BJ (cell line): ENCODE measurements at regions not wholly inside any gene's neighbourhood (a gene's known extent, or its start where the extent isn't known, plus 50 kb on each side); places are given as distances from the start of the nearest gene placed in this dataset.

Experiments used
- CTCF ChIA-PET: fragments of 350-600 bp; formaldehyde crosslinking; extraction: SDS; loops from one replicate; lab custom pipeline; 2021; ENCODE audit warnings: antibody characterized with exemption, inconsistent platforms; lab: Yijun Ruan, JAX
- POLR2A ChIA-PET: fragments of 300-600 bp; sonication (Branson Sonifier 250); formaldehyde crosslinking; extraction: SDS; loops from one replicate; lab custom pipeline; 2021; ENCODE audit warnings: antibody characterized with exemption; lab: Charles Lee
- DNase-seq: peaks from one replicate; pipeline ENCODE4 v3.0.0-alpha.2; 2011; ENCODE audit warnings: low read depth
- H3K27me3 ChIP-seq: 2 replicates; pipeline ENCODE4 v1.6.0; 2011; ENCODE audit warnings: low read length; ENCODE audit not compliant: control insufficient read depth, insufficient read depth
- H3K36me3 ChIP-seq: 2 replicates; pipeline ENCODE4 v1.5.1; 2011; ENCODE audit warnings: low read length; ENCODE audit not compliant: control insufficient read depth, insufficient read depth
- H3K4me3 ChIP-seq: 2 replicates; pipeline ENCODE4 v1.5.1; 2011; ENCODE audit warnings: low read depth, mild to moderate bottlenecking, control low read depth, low read length
- CTCF ChIP-seq: IDR thresholded peaks from 2 replicates; pipeline ENCODE4 v1.5.1; 2011; ENCODE audit warnings: low read depth, mild to moderate bottlenecking, control low read depth, inconsistent platforms, low read length, moderate library complexity; ENCODE audit not compliant: insufficient read depth

- CTCF ChIA-PET = no interaction called here
- Histone ChIP-seq H3K4me3 (no peak overlapping the region), H3K27me3 (peaks cover 2% of the 10 kb centered on the region; the same call in 1 of the 2 replicates), H3K36me3 (no peaks in the 10 kb centered on the region)
- POLR2A ChIA-PET = no interaction called here
- TF ChIP-seq CTCF = no peak
- no peak for DNase-seq
These were observed 82.6 kb downstream of the IRX3 start for GRCh38 chr16:54203851-54204505.

GRCh38 chr16:54203384-54203783 is 83.2 kb downstream of the IRX3 start:
- no peak for TF ChIP-seq CTCF
- ChIA-PET CTCF (interaction anchor here (0.9 kb wide), 2 partner anchors 11 to 17 kb away, joined by 3 read pairs; no protein-coding TSS in a partner anchor), POLR2A (no interaction called here)
- Histone ChIP-seq H3K27me3 (peaks cover 2% of the 10 kb centered on the region; the same call in 1 of the 2 replicates), H3K4me3 (no peak overlapping the region), H3K36me3 (no peaks in the 10 kb centered on the region)
- DNase-seq = no peak
